ENCODE measurements at regions not wholly inside any gene's neighbourhood (a gene's known extent, or its start where the extent isn't known, plus 50 kb on each side); places are given as distances from the start of the nearest gene placed in this dataset.

DNA sequence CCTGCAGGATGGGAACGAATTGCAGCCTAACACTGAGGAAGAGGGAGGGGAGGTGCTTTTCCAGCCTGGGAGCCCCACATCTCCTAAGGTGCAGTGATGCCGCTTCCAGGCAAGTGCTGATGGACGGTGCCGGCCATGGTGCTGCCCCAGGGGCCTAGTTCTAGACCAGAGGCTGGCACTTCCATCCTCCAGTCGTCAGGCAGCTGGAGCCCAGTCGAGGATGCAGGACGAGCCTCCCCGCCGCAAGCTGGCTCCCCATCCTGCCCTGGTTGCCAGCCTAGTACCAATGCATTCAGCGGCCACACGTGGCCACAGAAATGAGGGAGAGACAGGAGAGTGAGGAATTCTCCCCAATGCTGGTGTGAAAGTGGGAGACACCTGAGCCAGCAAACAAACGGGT, 413.5 kb downstream of the ZNF516 start:
- Histone ChIP-seq H3K79me2 (ENCODE audit: control insufficient read depth, insufficient read depth, low read length, unreplicated experiment) (no peaks in the 10 kb centered on the region), H3K36me3 (ENCODE audit: insufficient read depth, low read length) (no peaks in the 10 kb centered on the region), H2AFZ (ENCODE audit: low read length, unreplicated experiment) (no peak overlapping the region), H3K27ac (ENCODE audit: low read depth, low read length) (no peak overlapping the region), H3K4me1 (ENCODE audit: control insufficient read depth, insufficient read depth, low read length, unreplicated experiment) (no peaks in the 10 kb centered on the region), H3K27me3 (ENCODE audit: insufficient read depth, low read length) (no peaks in the 10 kb centered on the region), H3K4me3 (ENCODE audit: low read depth, low read length) (no peak overlapping the region)

DNA sequence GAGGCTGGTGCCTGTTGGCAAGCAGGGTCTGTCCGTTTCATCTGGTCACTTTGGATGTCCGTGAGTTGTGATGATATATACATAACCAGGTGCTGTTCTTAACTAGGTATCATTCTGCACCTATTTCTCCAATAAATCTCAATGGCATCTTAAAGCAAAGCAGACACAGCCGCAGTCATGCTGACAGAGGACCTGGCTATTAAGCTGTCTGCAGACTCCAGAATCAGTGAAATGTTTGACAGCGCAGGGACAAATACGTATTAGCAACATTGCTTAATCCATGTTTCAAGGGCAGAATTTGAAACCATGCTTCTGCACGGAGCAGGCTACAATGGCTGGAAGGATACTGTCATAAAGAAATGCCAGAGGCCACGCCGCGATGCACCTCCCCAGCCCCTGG, 414.6 kb downstream of the ZNF516 start:
- no peaks in the 10 kb centered on the region for H3K27me3 ChIP-seq (ENCODE audit: insufficient read depth, low read length)
- H3K36me3 ChIP-seq (ENCODE audit: insufficient read depth, low read length): no peaks in the 10 kb centered on the region
- no peak overlapping the region for H3K27ac ChIP-seq (ENCODE audit: low read depth, low read length)
- no peak overlapping the region for H3K4me3 ChIP-seq (ENCODE audit: low read depth, low read length)
- H3K4me1 ChIP-seq (ENCODE audit: control insufficient read depth, insufficient read depth, low read length, unreplicated experiment): no peaks in the 10 kb centered on the region
- no peak overlapping the region for H2AFZ ChIP-seq (ENCODE audit: low read length, unreplicated experiment)
- H3K79me2 ChIP-seq (ENCODE audit: control insufficient read depth, insufficient read depth, low read length, unreplicated experiment): no peaks in the 10 kb centered on the region

DNA sequence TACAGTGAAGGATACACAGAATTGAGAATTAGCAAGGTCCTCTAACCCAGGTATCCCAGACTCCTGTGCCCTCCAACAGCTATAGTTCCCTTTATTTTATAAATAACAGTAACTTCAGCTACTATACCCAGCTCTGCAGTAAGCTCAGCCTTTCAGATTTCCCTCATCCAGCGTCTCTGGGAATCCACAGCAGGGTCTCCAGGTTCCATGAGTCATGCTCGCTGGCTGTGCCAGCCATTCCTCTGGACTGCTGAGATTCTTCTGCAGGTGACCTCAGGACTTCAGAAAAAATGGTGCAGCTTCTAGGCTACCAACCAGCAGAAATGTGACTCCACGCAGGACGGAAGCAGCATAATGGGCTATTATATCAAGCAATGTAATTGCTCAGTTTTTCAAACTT, 419.3 kb downstream of the ZNF516 start:
- H2AFZ ChIP-seq (ENCODE audit: low read length, unreplicated experiment): no peak overlapping the region
- H3K79me2 ChIP-seq (ENCODE audit: control insufficient read depth, insufficient read depth, low read length, unreplicated experiment): no peaks in the 10 kb centered on the region
- no peaks in the 10 kb centered on the region for H3K36me3 ChIP-seq (ENCODE audit: insufficient read depth, low read length)
- H3K27me3 ChIP-seq (ENCODE audit: insufficient read depth, low read length): no peaks in the 10 kb centered on the region
- H3K4me1 ChIP-seq (ENCODE audit: control insufficient read depth, insufficient read depth, low read length, unreplicated experiment): no peaks in the 10 kb centered on the region
- H3K27ac ChIP-seq (ENCODE audit: low read depth, low read length): no peak overlapping the region
- no peak overlapping the region for H3K4me3 ChIP-seq (ENCODE audit: low read depth, low read length)

DNA sequence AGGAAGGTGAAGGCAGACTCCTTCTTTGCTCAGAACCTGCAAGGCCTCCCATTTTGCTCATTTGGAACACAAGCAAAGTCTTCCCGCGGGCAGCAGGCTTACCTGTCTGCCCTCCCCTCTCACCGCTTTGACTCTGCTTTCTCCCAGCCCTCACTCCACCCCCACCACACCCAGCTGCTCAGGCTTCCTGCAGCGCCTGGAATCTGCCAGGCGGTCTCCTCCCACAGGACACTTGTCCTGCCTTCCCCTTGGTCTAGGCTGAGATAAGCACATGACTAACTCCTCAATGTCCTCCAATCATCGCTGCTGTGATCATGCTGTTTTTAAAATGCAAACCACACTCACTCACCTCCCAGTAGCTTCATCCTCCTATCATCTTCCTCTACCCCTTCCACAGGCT, 430.0 kb downstream of the ZNF516 start:
- H3K4me1 ChIP-seq (ENCODE audit: control insufficient read depth, insufficient read depth, low read length, unreplicated experiment): no peaks in the 10 kb centered on the region
- H3K79me2 ChIP-seq (ENCODE audit: control insufficient read depth, insufficient read depth, low read length, unreplicated experiment): no peaks in the 10 kb centered on the region
- no peak overlapping the region for H2AFZ ChIP-seq (ENCODE audit: low read length, unreplicated experiment)
- H3K4me3 ChIP-seq (ENCODE audit: low read depth, low read length): no peak overlapping the region
- no peaks in the 10 kb centered on the region for H3K27me3 ChIP-seq (ENCODE audit: insufficient read depth, low read length)
- H3K36me3 ChIP-seq (ENCODE audit: insufficient read depth, low read length): no peaks in the 10 kb centered on the region
- no peak overlapping the region for H3K27ac ChIP-seq (ENCODE audit: low read depth, low read length)

DNA sequence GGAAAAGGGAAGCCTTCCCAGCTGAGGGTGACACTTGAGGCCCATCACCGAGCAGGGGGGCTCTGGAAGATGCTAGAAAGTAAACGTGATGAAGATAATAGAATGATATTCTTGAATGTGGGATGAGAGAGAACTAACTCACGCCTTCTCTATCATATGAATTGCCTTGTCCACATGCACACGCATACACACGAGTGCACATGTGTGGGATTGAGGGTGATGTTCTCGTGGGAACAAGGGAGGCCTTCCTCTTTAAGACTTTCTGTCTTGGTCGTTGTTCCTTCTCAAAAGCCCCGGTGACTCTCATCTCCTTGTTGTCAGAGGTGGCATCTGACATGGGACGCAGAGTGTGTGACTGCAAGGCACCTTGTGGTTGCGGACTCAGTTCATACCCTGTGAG, 436.9 kb downstream of the ZNF516 start:
- H3K4me3 ChIP-seq (ENCODE audit: low read depth, low read length): no peak overlapping the region
- no peak overlapping the region for H2AFZ ChIP-seq (ENCODE audit: low read length, unreplicated experiment)
- H3K4me1 ChIP-seq (ENCODE audit: control insufficient read depth, insufficient read depth, low read length, unreplicated experiment): no peaks in the 10 kb centered on the region
- no peaks in the 10 kb centered on the region for H3K36me3 ChIP-seq (ENCODE audit: insufficient read depth, low read length)
- H3K27ac ChIP-seq (ENCODE audit: low read depth, low read length): no peak overlapping the region
- peaks cover 16% of the 10 kb centered on the region for H3K27me3 ChIP-seq (ENCODE audit: insufficient read depth, low read length)
- H3K79me2 ChIP-seq (ENCODE audit: control insufficient read depth, insufficient read depth, low read length, unreplicated experiment): no peaks in the 10 kb centered on the region

DNA sequence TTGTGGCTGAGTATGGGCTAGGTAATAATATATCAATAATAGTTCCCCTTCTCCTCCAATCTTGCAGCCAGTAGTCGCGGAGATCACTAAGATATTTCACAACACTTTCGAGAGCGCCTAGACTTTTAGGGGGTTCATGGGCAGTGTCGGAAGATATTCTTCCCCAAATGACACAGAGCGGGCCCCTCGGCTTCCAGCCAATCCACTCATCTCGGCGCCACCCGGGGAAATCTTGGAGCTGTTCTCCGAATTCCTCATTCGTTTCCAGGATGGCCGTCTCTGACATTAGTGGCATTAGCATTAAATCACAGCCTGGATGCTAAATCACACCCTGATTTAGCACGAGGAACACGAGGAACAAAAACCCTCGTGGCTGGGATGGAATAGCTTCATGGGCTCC, 437.7 kb downstream of the ZNF516 start:
- Histone ChIP-seq H3K4me1 (ENCODE audit: control insufficient read depth, insufficient read depth, low read length, unreplicated experiment) (no peaks in the 10 kb centered on the region), H3K79me2 (ENCODE audit: control insufficient read depth, insufficient read depth, low read length, unreplicated experiment) (no peaks in the 10 kb centered on the region), H3K27me3 (ENCODE audit: insufficient read depth, low read length) (peaks cover 16% of the 10 kb centered on the region), H2AFZ (ENCODE audit: low read length, unreplicated experiment) (no peak overlapping the region), H3K4me3 (ENCODE audit: low read depth, low read length) (no peak overlapping the region), H3K27ac (ENCODE audit: low read depth, low read length) (no peak overlapping the region), H3K36me3 (ENCODE audit: insufficient read depth, low read length) (no peaks in the 10 kb centered on the region)

DNA sequence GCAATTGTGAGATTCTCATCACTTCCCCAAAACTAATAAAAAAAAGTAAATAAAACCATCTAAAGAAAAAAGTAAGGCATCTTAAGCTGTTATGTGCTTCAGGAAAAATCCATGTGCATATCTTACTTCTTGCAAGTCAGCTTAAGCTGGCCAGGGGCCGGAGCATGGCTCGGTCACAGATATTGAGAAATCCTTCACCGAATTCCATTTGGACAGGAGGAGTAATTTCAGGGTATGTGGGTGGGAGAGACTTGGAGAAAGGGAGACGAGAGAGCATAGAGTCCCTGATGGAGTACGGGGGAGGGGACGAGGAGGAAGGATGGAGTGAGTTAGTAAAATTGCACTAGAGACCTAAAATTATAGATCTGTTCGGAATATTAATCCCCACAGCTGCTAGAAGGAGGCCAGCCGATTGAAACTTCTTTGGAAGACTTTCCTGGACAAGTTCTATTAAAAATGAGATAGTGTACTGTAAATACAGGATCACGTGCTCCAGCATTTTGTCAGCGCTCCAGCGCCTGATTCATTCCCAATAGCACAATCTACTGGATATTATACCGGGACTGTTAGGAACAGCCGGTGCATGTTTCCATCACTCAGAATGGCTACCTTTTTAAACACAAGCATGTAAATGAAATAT, 438.5 kb downstream of the ZNF516 start:
- Histone ChIP-seq H3K36me3 (ENCODE audit: insufficient read depth, low read length) (no peaks in the 10 kb centered on the region), H2AFZ (ENCODE audit: low read length, unreplicated experiment) (no peak overlapping the region), H3K27ac (ENCODE audit: low read depth, low read length) (no peak overlapping the region), H3K79me2 (ENCODE audit: control insufficient read depth, insufficient read depth, low read length, unreplicated experiment) (no peaks in the 10 kb centered on the region), H3K4me3 (ENCODE audit: low read depth, low read length) (no peak overlapping the region), H3K4me1 (ENCODE audit: control insufficient read depth, insufficient read depth, low read length, unreplicated experiment) (no peaks in the 10 kb centered on the region), H3K27me3 (ENCODE audit: insufficient read depth, low read length) (peaks cover 16% of the 10 kb centered on the region)

DNA sequence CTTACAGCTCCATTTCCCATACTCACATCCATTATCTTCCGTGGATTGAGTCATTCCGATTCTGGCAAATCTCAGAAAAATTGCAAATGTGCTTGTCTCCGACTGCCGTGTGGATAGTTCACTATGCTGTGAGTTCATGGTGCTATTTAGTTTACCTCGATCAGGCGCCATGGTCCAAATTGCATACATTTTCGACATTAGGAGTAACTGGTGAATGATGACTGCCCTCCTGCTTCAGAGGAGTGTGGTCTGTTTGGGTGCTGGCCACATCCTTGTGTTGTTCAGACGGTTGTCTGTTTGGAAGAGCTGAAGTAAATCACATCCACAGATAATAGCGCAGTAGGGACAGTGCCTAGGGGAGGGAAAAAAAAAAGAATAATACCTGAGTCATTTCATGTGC, 439.5 kb downstream of the ZNF516 start:
- H3K36me3 ChIP-seq (ENCODE audit: insufficient read depth, low read length): no peaks in the 10 kb centered on the region
- no peak overlapping the region for H3K4me3 ChIP-seq (ENCODE audit: low read depth, low read length)
- no peaks in the 10 kb centered on the region for H3K4me1 ChIP-seq (ENCODE audit: control insufficient read depth, insufficient read depth, low read length, unreplicated experiment)
- H3K27ac ChIP-seq (ENCODE audit: low read depth, low read length): no peak overlapping the region
- H2AFZ ChIP-seq (ENCODE audit: low read length, unreplicated experiment): no peak overlapping the region
- peaks cover 16% of the 10 kb centered on the region for H3K27me3 ChIP-seq (ENCODE audit: insufficient read depth, low read length)
- no peaks in the 10 kb centered on the region for H3K79me2 ChIP-seq (ENCODE audit: control insufficient read depth, insufficient read depth, low read length, unreplicated experiment)

DNA sequence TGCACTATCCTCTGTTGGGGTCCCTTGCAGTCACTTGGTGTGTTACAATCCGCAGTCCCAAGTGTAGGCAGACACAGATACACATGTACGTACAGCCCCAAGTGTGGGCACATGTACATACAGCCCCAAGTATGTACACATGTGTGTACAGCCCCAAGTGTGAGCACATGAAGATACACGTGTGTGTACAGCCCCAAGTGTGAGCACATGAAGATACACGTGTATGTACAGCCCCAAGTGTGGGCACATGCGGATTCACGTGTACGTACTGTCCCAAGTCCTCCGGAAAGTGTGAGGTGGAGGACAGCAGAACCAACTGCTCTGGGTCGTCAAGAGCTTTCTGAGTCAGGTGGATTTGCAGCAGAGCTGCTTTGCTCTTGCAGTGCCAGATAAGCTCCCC, 440.0 kb downstream of the ZNF516 start:
- Histone ChIP-seq H3K27me3 (ENCODE audit: insufficient read depth, low read length) (peaks cover 16% of the 10 kb centered on the region), H3K36me3 (ENCODE audit: insufficient read depth, low read length) (no peaks in the 10 kb centered on the region)

DNA sequence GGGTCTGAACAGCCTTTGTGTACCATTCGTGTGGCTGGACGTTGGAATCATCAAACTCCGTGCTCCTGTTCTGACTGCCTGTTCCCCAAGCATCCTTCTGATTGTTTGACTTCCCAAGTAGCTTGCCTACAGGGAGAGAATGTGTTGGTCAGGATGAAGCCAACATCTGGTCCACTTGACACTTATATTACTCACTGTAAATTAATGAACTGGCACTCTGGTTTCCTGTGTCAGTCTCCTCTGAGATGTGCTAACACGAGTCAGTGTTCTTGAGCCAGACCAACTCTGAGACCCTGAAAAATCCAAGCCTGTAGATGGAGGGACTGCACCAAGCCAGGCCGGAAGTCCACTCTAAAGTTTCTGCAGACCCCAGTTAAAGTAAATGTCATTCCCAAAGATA, 440.9 kb downstream of the ZNF516 start:
- Histone ChIP-seq H3K79me2 (ENCODE audit: control insufficient read depth, insufficient read depth, low read length, unreplicated experiment) (no peaks in the 10 kb centered on the region), H3K36me3 (ENCODE audit: insufficient read depth, low read length) (no peaks in the 10 kb centered on the region), H2AFZ (ENCODE audit: low read length, unreplicated experiment) (no peak overlapping the region), H3K4me3 (ENCODE audit: low read depth, low read length) (no peak overlapping the region), H3K27ac (ENCODE audit: low read depth, low read length) (no peak overlapping the region), H3K4me1 (ENCODE audit: control insufficient read depth, insufficient read depth, low read length, unreplicated experiment) (no peaks in the 10 kb centered on the region), H3K27me3 (ENCODE audit: insufficient read depth, low read length) (peaks cover 16% of the 10 kb centered on the region)

More for the DNA sequence above, 440.0 kb downstream of the ZNF516 start:
- Histone ChIP-seq H3K27ac (ENCODE audit: low read depth, low read length) (no peak overlapping the region), H3K79me2 (ENCODE audit: control insufficient read depth, insufficient read depth, low read length, unreplicated experiment) (no peaks in the 10 kb centered on the region), H3K4me1 (ENCODE audit: control insufficient read depth, insufficient read depth, low read length, unreplicated experiment) (no peaks in the 10 kb centered on the region), H2AFZ (ENCODE audit: low read length, unreplicated experiment) (no peak overlapping the region), H3K4me3 (ENCODE audit: low read depth, low read length) (no peak overlapping the region)

DNA sequence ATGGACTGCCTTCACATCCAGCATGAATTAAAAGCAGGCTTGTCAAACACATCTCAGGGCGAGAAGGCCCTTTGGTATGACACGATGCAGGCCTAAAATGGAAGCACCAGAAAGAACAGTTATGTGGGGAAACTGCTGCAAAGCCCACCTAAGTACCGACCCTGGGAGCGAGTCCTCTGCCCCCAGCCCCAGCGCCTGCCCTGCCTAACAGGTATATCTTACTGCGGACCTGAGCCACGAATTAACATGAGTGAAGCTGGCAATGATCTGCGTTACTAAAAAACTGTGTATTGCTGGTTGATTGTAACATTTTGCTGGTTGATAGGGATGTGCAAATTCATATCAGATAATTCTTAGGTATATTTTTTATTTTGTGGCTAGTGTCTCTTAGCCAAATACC, 441.5 kb downstream of the ZNF516 start:
- Histone ChIP-seq H3K36me3 (ENCODE audit: insufficient read depth, low read length) (no peaks in the 10 kb centered on the region), H3K27ac (ENCODE audit: low read depth, low read length) (no peak overlapping the region), H3K4me3 (ENCODE audit: low read depth, low read length) (no peak overlapping the region), H3K4me1 (ENCODE audit: control insufficient read depth, insufficient read depth, low read length, unreplicated experiment) (no peaks in the 10 kb centered on the region), H3K79me2 (ENCODE audit: control insufficient read depth, insufficient read depth, low read length, unreplicated experiment) (no peaks in the 10 kb centered on the region), H3K27me3 (ENCODE audit: insufficient read depth, low read length) (peaks cover 16% of the 10 kb centered on the region), H2AFZ (ENCODE audit: low read length, unreplicated experiment) (no peak overlapping the region)

Measured in ACC112 (cell line).